ENCODE measurements at regions not wholly inside any gene's neighbourhood (a gene's known extent, or its start where the extent isn't known, plus 50 kb on each side); places are given as distances from the start of the nearest gene placed in this dataset.

GRCh38 chr22:48436201-48436931 is 1391.3 kb downstream of the BRD1 start (continued):
- TF ChIP-seq ZNF776 (CRISPR knock-in tag; IDR thresholded peaks at IDR 0.05) (no peak), ZNF225 (CRISPR knock-in tag; IDR thresholded peaks at IDR 0.05) (no peak)

DNA sequence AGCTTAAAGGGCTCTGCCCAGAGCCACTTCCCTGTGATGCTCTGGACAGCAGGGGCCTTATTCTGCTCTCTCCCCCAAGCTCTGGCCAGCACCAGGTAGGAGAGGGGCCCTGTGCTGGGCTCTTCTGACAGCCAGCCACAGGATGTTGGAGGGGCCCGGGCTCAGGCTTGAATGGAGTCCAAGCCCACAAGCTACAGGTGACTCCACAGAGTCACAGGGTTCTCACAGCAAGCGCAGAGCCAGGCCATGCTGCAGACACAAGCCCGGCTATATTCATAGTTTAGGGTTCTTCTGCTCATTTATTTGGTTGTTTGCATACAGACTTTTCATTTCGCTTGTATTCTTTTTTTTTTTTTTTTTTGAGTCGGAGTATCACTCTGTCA is 1392.8 kb downstream of the BRD1 start:
- CTCF ChIA-PET (ENCODE audit: low intra/inter-chr PET ratio, low total read pairs), result no interaction called here
- no peak for DNase-seq (ENCODE audit: low spot score)
- H3K79me2 ChIP-seq (ENCODE audit: insufficient read depth, low read length), result no peaks in the 10 kb centered on the region
- no peak overlapping the region for H3K27ac ChIP-seq (ENCODE audit: extremely low read length, insufficient read depth, low read length)
- no peak overlapping the region for H2AFZ ChIP-seq (ENCODE audit: low read length)
- H3K9ac ChIP-seq (ENCODE audit: insufficient read depth, low read depth, low read length), result no peak overlapping the region
- H3K4me3 ChIP-seq (replicated peaks in 1 of 3; ENCODE audit: insufficient read depth in 1 of 3, low read depth in 2 of 3, low read length in 3 of 3), result no peak overlapping the region
- H3K4me2 ChIP-seq (ENCODE audit: low read depth, low read length), result no peak overlapping the region
- no peaks in the 10 kb centered on the region for H3K36me3 ChIP-seq (replicated peaks in 1 of 2; ENCODE audit: control insufficient read depth in 1 of 2, insufficient read depth in 2 of 2, low read length in 2 of 2)
- POLR2A ChIA-PET, result no interaction called here
- no peak for ATAC-seq
- peaks cover 11 to 61% of the 10 kb centered on the region in 2 experiments for H3K27me3 ChIP-seq (ENCODE audit: control insufficient read depth in 1 of 2, insufficient read depth in 2 of 2, low read length in 2 of 2)
- no peak for FAIRE-seq
- no TSS peak for BruUV-seq (replicated peaks)
- intact Hi-C loops (cut with micrococcal nuclease; ENCODE audit: unreplicated experiment), result no loop called here
- 6% methylated on average over 4 of the region's 5 CpGs for WGBS (ENCODE audit: low lambda C conversion rate)
- in situ Hi-C loops (cut with HindIII; ENCODE audit: extremely low pct_ligation_motif_present, low pct_unique_long_range_greater_than_20kb), result no loop called here
- H4K20me1 ChIP-seq (ENCODE audit: insufficient read depth, low read length), result no peaks in the 10 kb centered on the region
- no peaks in the 10 kb centered on the region for H3K9me3 ChIP-seq (ENCODE audit: low read length)
- H3K4me1 ChIP-seq (ENCODE audit: insufficient read depth, low read length), result no peaks in the 10 kb centered on the region
- TF ChIP-seq CENPT (CRISPR knock-in tag; IDR thresholded peaks at IDR 0.05; ENCODE audit: low read depth), result no peak
- no peak for TF ChIP-seq ZFY (CRISPR knock-in tag; IDR thresholded peaks at IDR 0.05)
- TF ChIP-seq ZFAT (CRISPR knock-in tag; conservative IDR thresholded peaks at IDR 0.05), result no peak
- TF ChIP-seq, protein P1, sequence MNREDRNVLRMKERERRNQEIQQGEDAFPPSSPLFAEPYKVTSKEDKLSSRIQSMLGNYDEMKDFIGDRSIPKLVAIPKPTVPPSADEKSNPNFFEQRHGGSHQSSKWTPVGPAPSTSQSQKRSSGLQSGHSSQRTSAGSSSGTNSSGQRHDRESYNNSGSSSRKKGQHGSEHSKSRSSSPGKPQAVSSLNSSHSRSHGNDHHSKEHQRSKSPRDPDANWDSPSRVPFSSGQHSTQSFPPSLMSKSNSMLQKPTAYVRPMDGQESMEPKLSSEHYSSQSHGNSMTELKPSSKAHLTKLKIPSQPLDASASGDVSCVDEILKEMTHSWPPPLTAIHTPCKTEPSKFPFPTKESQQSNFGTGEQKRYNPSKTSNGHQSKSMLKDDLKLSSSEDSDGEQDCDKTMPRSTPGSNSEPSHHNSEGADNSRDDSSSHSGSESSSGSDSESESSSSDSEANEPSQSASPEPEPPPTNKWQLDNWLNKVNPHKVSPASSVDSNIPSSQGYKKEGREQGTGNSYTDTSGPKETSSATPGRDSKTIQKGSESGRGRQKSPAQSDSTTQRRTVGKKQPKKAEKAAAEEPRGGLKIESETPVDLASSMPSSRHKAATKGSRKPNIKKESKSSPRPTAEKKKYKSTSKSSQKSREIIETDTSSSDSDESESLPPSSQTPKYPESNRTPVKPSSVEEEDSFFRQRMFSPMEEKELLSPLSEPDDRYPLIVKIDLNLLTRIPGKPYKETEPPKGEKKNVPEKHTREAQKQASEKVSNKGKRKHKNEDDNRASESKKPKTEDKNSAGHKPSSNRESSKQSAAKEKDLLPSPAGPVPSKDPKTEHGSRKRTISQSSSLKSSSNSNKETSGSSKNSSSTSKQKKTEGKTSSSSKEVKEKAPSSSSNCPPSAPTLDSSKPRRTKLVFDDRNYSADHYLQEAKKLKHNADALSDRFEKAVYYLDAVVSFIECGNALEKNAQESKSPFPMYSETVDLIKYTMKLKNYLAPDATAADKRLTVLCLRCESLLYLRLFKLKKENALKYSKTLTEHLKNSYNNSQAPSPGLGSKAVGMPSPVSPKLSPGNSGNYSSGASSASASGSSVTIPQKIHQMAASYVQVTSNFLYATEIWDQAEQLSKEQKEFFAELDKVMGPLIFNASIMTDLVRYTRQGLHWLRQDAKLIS (CRISPR knock-in tag; IDR thresholded peaks at IDR 0.05), result no peak
- TF ChIP-seq THRA (CRISPR knock-in tag; IDR thresholded peaks at IDR 0.05; ENCODE audit: borderline replicate concordance), result no peak
- no peak for TF ChIP-seq ZNF432 (CRISPR knock-in tag; IDR thresholded peaks at IDR 0.05; ENCODE audit: borderline replicate concordance)
- TF ChIP-seq RORA (CRISPR knock-in tag; IDR thresholded peaks at IDR 0.05), result no peak
- no peak for TF ChIP-seq KLF11 (CRISPR knock-in tag; IDR thresholded peaks at IDR 0.05)
- no peak for TF ChIP-seq ZNF431 (CRISPR knock-in tag; IDR thresholded peaks at IDR 0.05; ENCODE audit: borderline replicate concordance, low read depth)
- TF ChIP-seq ZNF784 (CRISPR knock-in tag; IDR thresholded peaks at IDR 0.05; ENCODE audit: borderline replicate concordance), result no peak
- no peak for TF ChIP-seq ZNF460 (CRISPR knock-in tag; IDR thresholded peaks at IDR 0.05; ENCODE audit: borderline replicate concordance)
- TF ChIP-seq ZFP62 (CRISPR knock-in tag; IDR thresholded peaks at IDR 0.05), result no peak
- TF ChIP-seq SAFB2 (CRISPR knock-in tag; IDR thresholded peaks at IDR 0.05; ENCODE audit: borderline replicate concordance, low read depth), result no peak
- no peak for TF ChIP-seq HIC2 (CRISPR knock-in tag; IDR thresholded peaks at IDR 0.05; ENCODE audit: low read depth)

Data from HepG2 (cell line).